Stimulated activated naive B cell treated with anti-CD40 and anti-IgM and Interleukin-4, amounts not matched to agents 10 μg/mL and 1 μg/mL and 100 μg/mL, for 72 hours (primary cell): ENCODE measurements at regions not wholly inside any gene's neighbourhood (a gene's known extent, or its start where the extent isn't known, plus 50 kb on each side); places are given as distances from the start of the nearest gene placed in this dataset.
A peak's percentile ranks its signal among the peaks of the same experiment; 100 is the strongest.

Experiments used
- ATAC-seq, 2 donors: fragments of 150-1000 bp; cut with Tn5 transposase; replicated peaks; 2 replicates each; pipeline ENCODE4 v1.10.0; 2021; ENCODE audit warnings: moderate library complexity in 1 of 2
- DNase-seq: peaks from one replicate; pipeline ENCODE4 v3.0.0; 2021
- H3K27ac Mint-ChIP-seq: one replicate; pipeline ENCODE4 v1.8.0; 2022; ENCODE audit warnings: mild to moderate bottlenecking, mixed read lengths
- H3K27me3 Mint-ChIP-seq, 2 donors: one replicate each; pipeline ENCODE4 v1.8.0; 2022; ENCODE audit warnings: mixed read lengths in 2 of 2
- H3K36me3 Mint-ChIP-seq, 2 donors: one replicate each; pipeline ENCODE4 v1.8.0; 2022; ENCODE audit warnings: mixed read lengths in 2 of 2, mild to moderate bottlenecking in 1 of 2
- H3K4me1 Mint-ChIP-seq, 2 donors: one replicate each; pipeline ENCODE4 v1.8.0; 2022; ENCODE audit warnings: mixed read lengths in 2 of 2, mild to moderate bottlenecking in 1 of 2
- H3K4me3 Mint-ChIP-seq, 2 donors: one replicate each; pipeline ENCODE4 v1.8.0; 2022; ENCODE audit warnings: mild to moderate bottlenecking in 2 of 2, mixed read lengths in 2 of 2, moderate library complexity in 1 of 2
- H3K9me3 Mint-ChIP-seq, 2 donors: one replicate each; pipeline ENCODE4 v1.8.0; 2022; ENCODE audit warnings: mixed read lengths in 2 of 2, mild to moderate bottlenecking in 1 of 2

DNA sequence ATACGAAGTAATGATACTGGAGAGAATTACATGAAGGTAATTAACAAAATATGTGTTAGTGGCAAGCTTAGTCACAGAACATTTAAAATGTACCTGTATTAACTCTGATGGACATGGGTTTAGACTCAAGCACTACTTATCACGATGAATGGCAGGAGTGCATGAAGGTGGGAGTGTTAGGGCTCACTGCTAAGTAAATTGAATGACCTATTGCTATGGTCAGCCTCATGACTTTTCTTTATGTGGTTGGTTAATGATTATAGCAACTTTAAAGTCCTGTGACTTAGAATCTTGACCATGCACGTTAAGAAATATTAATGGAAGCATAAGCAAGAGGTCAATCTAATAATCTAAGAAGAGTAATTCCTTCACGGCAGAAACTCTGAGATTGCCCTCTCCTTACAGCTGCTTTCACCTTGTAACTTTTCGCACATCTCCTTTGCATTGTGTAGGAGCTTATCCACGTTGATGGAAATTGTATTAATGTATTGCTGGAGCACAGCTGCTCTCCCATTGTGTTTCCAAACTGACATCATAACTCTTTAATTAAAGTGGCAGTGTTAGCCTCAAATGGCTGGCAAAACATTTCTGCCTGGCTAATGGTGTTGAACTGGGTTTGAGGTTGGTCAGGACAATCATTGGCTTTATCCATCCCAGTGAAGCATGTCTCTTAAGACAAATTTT, 114.5 kb downstream of the RXFP2 start:
- ATAC-seq: no peak

DNA sequence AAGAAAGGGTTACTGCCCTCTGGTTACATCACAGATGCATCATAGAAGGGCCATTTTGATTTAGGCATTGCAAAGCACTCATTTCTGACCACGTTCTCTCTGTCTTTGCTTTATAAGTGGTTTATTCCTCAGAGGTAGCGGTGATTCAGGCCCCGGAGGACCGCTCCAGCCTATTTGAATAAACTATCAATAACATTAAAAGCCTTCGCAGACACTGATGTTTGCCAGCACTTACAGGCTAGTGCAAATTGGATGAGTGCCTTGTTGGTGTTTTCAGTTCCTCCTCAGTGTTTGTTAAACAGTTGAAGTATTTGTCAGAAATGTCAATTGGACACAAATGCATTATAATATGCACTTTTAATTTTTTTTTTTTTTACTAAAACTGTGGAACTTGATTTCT, 120.2 kb downstream of the RXFP2 start:
- Mint-ChIP-seq H3K27ac (no peak overlapping the region), H3K9me3 (no peaks in the 10 kb centered on the region), H3K27me3 (no peaks in the 10 kb centered on the region), H3K36me3 (no peaks in the 10 kb centered on the region), H3K4me3 (no peak overlapping the region), H3K4me1 (peaks cover 2 to 20% of the 10 kb centered on the region in 2 donors)
- DNase-seq (no peak), ATAC-seq (peak; percentile 57 to 69)

More for the DNA sequence above, 114.5 kb downstream of the RXFP2 start:
- no peaks in the 10 kb centered on the region for H3K36me3 Mint-ChIP-seq
- no peaks in the 10 kb centered on the region for H3K4me1 Mint-ChIP-seq
- no peaks in the 10 kb centered on the region for H3K9me3 Mint-ChIP-seq
- H3K27ac Mint-ChIP-seq: no peak overlapping the region
- no peak for DNase-seq
- peaks cover 0 to 5% of the 10 kb centered on the region in 2 donors for H3K27me3 Mint-ChIP-seq
- H3K4me3 Mint-ChIP-seq: no peak overlapping the region

DNA sequence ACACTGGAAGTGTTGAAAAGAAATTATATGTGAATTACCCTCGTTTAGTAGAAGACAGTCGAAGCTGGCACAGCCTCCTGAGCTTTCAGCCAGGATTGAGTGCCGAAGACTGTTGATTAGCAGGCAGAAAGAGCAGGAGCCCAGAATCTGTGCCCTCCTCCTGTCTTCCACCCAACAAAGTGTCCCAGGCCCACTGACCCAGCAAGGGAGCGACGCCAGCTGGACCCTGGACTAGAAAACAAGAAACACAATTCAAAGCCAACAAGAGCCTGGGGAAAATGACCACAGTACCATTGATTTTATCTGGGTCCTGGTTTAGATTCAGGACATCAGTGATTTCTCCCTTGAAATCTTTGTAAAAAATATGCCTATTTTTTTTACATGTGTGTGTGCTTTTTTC, 120.7 kb downstream of the RXFP2 start:
- Mint-ChIP-seq H3K27ac (no peak overlapping the region), H3K4me1 (peaks cover 2 to 23% of the 10 kb centered on the region in 2 donors), H3K4me3 (no peak overlapping the region), H3K9me3 (no peaks in the 10 kb centered on the region), H3K36me3 (no peaks in the 10 kb centered on the region), H3K27me3 (no peaks in the 10 kb centered on the region)
- no peak for ATAC-seq
- no peak for DNase-seq

DNA sequence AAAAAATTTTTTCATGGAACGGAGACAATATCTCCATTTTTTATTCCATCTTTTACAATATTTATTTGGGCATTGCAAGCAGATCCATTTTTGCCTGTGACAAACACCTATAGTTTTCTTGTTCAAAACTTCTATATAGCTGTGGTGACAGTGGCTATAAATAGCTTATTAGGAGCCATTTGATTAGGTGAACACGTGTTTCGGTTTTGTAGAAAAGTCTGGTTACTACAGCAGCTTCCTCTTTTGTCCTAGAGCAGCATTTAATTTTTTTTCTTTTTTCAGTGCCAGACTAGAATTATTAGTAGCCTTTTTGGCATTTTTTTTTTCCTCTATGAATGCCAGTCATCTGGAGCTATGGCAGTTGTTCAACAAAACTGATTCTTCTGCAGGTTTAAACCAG, 123.5 kb downstream of the RXFP2 start:
- Mint-ChIP-seq H3K27me3 (no peaks in the 10 kb centered on the region), H3K4me1 (peaks cover 2 to 27% of the 10 kb centered on the region in 2 donors), H3K36me3 (no peaks in the 10 kb centered on the region), H3K27ac (no peak overlapping the region), H3K9me3 (no peaks in the 10 kb centered on the region), H3K4me3 (no peak overlapping the region)
- ATAC-seq: peak; percentile 68 to 69
- DNase-seq: no peak

DNA sequence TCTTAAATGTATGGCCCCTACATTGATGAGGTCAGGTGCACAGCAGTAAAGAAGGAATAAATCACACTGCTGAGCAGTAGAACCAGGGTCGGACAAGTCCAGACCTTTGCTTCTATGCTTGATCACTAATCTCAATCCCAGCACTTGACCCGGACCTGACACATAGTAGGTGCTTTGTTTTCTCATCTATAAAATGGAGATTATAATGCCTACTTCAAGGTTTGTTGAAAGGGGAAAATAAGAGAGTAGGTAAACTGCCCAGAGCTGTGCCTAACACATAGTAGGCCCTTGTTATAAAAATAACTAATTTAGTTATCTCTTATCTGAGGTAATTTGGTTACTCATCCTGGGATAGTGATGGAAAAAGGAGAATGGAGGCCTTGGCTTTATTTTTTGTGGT, 125.0 kb downstream of the RXFP2 start:
- peaks cover 2 to 22% of the 10 kb centered on the region in 2 donors for H3K4me1 Mint-ChIP-seq
- no peaks in the 10 kb centered on the region for H3K9me3 Mint-ChIP-seq
- no peak overlapping the region for H3K4me3 Mint-ChIP-seq
- no peak for DNase-seq
- no peaks in the 10 kb centered on the region for H3K36me3 Mint-ChIP-seq
- H3K27ac Mint-ChIP-seq: no peak overlapping the region
- H3K27me3 Mint-ChIP-seq: no peaks in the 10 kb centered on the region
- ATAC-seq: no peak

DNA sequence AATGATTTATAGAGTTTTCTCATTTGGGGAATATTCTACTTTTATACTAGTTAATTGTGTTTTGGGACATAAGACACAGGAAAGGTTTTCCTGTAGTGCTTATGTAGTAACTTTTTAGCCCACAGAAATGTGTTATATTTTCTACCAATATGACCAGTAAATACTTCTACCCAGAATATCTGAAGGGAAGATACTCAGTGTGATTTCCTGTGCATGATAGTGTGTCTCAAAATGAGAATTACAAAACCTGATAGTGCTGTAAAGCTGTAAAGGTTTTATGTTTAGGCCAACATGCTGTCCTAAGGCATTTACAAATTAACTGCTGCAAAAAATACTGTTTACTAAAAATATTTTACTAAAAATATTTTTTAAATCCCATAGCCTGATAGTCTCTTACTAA, 126.8 kb downstream of the RXFP2 start:
- ATAC-seq (no peak), DNase-seq (no peak)
- Mint-ChIP-seq H3K36me3 (no peaks in the 10 kb centered on the region), H3K4me1 (peaks cover 2 to 20% of the 10 kb centered on the region in 2 donors), H3K9me3 (no peaks in the 10 kb centered on the region), H3K4me3 (no peak overlapping the region), H3K27me3 (no peaks in the 10 kb centered on the region), H3K27ac (no peak overlapping the region)

DNA sequence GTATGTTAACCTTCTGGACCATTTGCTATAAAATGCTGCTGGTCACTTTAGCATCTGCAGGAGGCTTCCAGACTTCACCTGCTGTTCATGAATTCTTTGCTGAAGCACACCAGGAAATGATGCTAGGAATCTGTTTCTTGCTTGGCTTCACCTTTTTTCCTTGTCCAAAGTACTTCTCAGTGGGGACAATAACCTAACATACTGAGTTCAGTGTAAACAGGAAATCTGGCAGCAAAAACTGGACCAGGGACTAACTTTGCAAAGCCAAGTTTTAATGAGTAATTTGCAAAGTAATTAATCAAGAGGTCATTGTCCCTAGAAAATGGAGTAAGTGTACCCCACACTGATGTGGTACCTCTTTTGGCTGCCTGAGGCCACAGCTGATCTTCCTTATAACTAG, 128.4 kb downstream of the RXFP2 start:
- DNase-seq: no peak
- Mint-ChIP-seq H3K27ac (no peak overlapping the region), H3K4me1 (peaks cover 0 to 16% of the 10 kb centered on the region in 2 donors), H3K36me3 (no peaks in the 10 kb centered on the region), H3K27me3 (no peaks in the 10 kb centered on the region), H3K4me3 (no peak overlapping the region), H3K9me3 (no peaks in the 10 kb centered on the region)
- no peak for ATAC-seq

DNA sequence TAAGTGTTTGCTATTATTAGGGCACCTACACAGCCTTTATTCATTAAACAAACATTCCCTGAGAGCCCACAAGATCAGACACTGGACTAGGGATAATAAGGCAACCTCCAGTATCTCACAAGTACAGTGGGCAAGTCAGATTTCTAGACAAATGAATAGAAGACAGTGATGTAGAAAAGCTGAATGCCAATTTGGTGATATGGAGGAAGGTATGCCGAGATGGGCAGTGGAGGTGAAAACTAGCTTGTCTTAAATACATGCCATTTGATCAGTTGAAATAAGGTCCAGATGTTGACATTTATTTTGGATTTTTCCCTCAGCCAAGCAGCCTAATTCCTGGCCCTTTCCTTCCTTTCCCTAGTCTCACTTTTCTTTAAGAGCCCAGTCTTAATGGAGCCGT, 130.3 kb downstream of the RXFP2 start:
- no peak for ATAC-seq
- H3K9me3 Mint-ChIP-seq: no peaks in the 10 kb centered on the region
- H3K27me3 Mint-ChIP-seq: no peaks in the 10 kb centered on the region
- no peaks in the 10 kb centered on the region for H3K36me3 Mint-ChIP-seq
- peaks cover 0 to 7% of the 10 kb centered on the region in 2 donors for H3K4me1 Mint-ChIP-seq
- DNase-seq: no peak
- H3K27ac Mint-ChIP-seq: no peak overlapping the region
- no peak overlapping the region for H3K4me3 Mint-ChIP-seq

DNA sequence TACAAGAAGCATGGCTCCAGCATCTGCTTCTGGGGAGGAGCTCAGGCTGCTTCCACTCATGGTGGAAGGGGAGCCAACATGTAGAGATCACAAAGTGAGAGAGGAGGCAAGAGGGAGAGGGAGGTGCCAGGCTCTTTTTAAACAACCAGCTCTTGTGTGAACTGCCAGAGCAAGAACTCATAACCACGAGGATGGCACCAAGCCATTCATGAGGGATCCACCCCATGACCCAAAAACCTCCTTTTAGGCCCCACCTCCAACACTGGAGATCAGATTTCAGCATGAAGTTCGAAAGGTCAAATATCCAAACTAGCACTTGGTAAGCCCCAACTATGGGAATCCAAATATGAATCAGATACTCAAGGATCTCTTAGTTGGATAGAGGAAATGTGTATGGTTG, 131.2 kb downstream of the RXFP2 start:
- no peak for DNase-seq
- Mint-ChIP-seq H3K27ac (no peak overlapping the region), H3K9me3 (no peaks in the 10 kb centered on the region), H3K27me3 (no peaks in the 10 kb centered on the region), H3K4me3 (no peak overlapping the region), H3K36me3 (no peaks in the 10 kb centered on the region), H3K4me1 (no peaks in the 10 kb centered on the region)
- no peak for ATAC-seq

DNA sequence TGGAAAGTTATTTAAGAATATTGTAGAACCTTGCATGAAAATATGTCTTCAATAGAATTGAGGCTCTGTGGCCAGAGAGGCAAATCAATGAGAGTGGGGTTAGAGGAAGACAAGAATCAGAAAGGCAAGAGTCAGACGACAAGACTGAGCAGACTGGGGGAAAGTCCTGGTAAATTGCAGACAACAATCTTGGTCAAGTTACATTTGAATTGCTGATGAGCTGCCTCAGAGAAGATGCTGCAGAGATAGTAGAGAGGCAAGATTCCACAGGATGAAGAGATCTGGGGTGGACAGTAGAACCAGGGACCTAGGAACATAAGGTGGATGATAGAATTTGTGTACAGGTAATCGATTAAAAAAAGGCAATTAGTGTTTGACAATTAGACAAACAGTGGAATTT, 133.8 kb downstream of the RXFP2 start:
- Mint-ChIP-seq H3K27me3 (no peaks in the 10 kb centered on the region), H3K36me3 (no peaks in the 10 kb centered on the region), H3K9me3 (no peaks in the 10 kb centered on the region), H3K4me1 (no peaks in the 10 kb centered on the region), H3K4me3 (no peak overlapping the region), H3K27ac (no peak overlapping the region)
- DNase-seq (no peak), ATAC-seq (no peak)

DNA sequence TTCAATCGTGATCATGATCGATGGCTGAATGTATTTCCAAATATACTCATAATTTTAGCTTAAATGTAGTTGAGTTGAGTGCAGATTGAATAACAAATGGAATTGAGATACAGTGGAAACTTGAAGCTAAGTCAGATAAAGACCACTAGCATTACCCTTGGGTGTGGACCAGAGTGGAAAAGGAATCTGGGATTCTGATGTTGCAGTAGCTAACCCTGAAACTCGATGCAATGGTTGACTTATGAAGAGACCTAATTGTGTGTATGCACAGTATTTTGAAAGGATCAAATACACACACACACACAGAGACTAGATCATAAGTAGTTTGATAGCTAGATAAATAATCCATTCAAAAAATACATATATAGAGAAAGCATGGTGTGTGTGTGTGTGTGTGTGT, 135.8 kb downstream of the RXFP2 start:
- Mint-ChIP-seq H3K36me3 (no peaks in the 10 kb centered on the region), H3K4me1 (no peaks in the 10 kb centered on the region), H3K27me3 (no peaks in the 10 kb centered on the region), H3K27ac (no peak overlapping the region), H3K4me3 (no peak overlapping the region), H3K9me3 (no peaks in the 10 kb centered on the region)
- DNase-seq (no peak), ATAC-seq (no peak)

DNA sequence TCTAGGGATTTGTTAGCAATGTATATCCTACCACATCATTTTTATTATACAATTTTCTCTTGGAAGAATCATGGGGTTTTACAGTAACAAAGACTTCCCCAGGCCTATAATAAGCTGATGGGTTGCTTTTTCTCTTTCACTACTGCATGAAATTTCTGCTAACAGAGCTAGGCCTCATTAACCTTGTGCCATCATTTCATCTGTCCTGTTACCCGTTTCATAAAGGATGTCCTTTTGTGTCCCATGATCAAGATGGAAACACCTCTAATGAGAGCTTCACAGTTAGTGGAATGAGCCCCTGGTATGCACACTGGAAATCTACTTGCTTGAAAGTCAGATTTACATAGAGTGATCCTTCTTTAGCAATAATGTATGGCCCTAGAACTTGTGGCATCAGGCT, 138.7 kb downstream of the RXFP2 start:
- Mint-ChIP-seq H3K36me3 (no peaks in the 10 kb centered on the region), H3K27me3 (no peaks in the 10 kb centered on the region), H3K4me1 (peaks cover 9 to 16% of the 10 kb centered on the region in 2 donors), H3K4me3 (no peak overlapping the region), H3K27ac (no peak overlapping the region), H3K9me3 (no peaks in the 10 kb centered on the region)
- ATAC-seq (no peak), DNase-seq (no peak)

DNA sequence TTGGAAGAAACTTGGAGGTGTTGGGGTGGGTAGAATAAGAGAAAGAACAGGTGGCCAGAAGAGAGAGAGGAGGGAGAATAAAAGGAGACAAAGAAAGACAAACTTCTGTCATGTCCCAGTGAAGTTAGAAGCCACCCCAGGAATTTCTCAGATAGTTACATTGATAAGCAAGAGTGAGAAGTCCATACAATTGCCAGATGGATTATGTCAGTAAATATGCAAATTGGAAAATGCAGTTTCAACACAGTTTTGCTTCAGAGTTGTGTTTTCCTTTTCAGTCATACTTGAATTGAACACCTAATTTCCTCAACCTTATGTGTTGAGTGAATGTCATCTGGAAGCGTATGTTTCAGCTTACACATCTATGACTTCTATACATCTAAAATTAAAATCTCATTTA, 139.2 kb downstream of the RXFP2 start:
- no peak overlapping the region for H3K27ac Mint-ChIP-seq
- no peaks in the 10 kb centered on the region for H3K27me3 Mint-ChIP-seq
- no peak overlapping the region for H3K4me3 Mint-ChIP-seq
- ATAC-seq (no peak), DNase-seq (no peak)
- H3K4me1 Mint-ChIP-seq: peaks cover 9 to 16% of the 10 kb centered on the region in 2 donors
- no peaks in the 10 kb centered on the region for H3K36me3 Mint-ChIP-seq
- no peaks in the 10 kb centered on the region for H3K9me3 Mint-ChIP-seq

DNA sequence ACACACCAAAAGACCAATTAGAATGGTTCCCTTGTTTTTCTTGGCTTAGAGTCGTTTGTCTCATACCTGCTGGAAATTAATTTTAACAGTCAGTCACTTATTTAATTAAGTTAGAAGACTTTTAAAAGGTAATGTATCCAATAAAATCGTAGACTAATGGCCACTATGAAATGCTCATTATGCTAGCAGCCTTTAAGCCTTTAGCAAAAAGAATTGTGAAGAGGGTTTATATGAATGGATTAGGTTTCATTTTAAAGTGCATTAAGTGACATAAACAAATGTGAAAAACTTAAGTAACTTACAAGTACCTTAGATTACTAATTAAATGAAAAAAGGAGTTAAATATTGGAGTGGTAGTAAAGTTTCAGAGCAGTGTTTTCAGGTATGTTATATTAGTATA, 139.6 kb downstream of the RXFP2 start:
- Mint-ChIP-seq H3K9me3 (no peaks in the 10 kb centered on the region), H3K4me3 (no peak overlapping the region), H3K27me3 (no peaks in the 10 kb centered on the region), H3K36me3 (no peaks in the 10 kb centered on the region), H3K4me1 (peaks cover 9 to 16% of the 10 kb centered on the region in 2 donors), H3K27ac (no peak overlapping the region)
- no peak for ATAC-seq
- no peak for DNase-seq

DNA sequence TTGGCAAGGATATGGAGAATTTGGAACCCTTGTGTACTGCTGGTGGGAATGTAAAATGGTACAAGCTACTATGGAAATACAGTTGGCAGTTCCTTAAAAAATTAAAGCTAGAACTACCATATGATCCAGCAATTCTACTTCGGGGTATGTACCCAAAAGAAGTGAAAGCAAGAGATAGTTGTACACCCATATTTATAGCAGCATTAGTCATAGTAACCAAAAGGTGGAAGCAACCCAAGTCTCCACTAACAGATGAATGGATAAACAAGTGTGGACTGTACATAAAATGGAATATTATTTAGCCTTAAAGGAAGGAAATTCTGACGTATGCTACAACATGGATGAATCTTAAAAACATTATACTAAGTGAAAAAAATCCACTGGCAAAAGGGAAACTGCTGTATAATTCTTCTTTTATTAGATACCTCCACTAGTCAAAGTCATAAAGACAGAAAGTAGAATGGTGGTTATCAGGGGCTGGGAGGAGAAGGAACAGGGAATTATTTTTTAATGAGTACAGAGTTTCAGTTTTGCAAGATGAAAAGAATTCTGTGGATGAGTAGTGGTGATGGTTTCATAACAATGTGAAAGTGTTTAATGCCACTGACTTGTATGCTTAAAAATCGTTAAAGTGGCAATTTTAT, 141.6 kb downstream of the RXFP2 start:
- Mint-ChIP-seq H3K4me1 (peaks cover 9 to 22% of the 10 kb centered on the region in 2 donors), H3K4me3 (no peak overlapping the region), H3K27me3 (no peaks in the 10 kb centered on the region), H3K9me3 (no peaks in the 10 kb centered on the region), H3K36me3 (no peaks in the 10 kb centered on the region), H3K27ac (no peak overlapping the region)
- ATAC-seq (peak; percentile 55 to 68), DNase-seq (no peak)
